ENCODE measurements at regions not wholly inside any gene's neighbourhood (a gene's known extent, or its start where the extent isn't known, plus 50 kb on each side); places are given as distances from the start of the nearest gene placed in this dataset.

DNA sequence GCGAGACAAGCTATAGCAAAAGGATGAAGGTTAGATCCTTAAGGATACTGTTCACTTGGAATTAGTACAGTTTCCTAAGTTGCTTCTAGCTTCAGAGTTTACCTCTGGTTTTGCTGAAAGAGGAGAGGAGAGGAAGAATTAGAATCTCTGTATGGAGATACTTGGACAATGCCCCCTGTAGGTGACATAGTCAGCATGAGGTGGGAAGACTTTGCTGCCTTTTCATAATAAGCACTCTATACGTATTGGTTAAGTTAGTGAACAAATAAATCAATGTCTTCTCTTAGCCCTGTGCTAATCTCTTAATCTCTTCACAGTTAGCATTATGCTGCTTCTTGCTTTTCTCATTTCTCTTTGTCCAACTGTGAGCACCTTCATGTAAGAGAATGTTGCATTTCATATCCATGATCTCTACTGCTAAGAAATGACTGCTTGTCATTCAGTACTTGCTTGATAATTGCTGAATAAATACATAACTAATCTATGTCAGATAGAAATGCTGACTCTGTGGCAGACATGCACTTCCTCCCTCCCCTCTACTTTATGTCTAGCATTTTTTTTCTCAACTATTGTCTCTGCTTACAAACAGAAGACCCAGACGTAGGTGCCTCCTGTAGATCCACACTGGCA, 527.2 kb downstream of the GBA3 start:
- no peak for DNase-seq (ENCODE audit: low read depth in 4 of 4, low spot score in 2 of 4)

DNA sequence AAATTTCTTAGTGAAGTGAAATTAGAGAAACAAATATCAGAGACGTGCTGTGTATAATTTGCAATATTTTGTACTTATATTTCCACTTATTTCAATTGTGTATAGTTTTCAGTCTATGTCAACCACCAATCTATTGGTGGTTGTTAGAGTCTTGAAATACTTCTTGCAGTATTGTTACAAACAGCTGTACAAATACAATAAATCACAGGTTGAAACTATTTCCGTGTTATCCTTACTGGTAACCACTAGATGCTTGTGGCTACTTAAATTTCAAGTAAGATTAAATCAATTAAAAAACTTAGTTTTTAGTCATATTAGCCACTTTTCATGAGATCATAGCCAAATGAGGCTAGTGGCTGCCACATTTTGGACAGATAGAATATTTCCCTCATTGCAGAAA, 520.5 kb downstream of the GBA3 start:
- no peak for DNase-seq (ENCODE audit: low read depth in 4 of 4, low spot score in 2 of 4)

DNA sequence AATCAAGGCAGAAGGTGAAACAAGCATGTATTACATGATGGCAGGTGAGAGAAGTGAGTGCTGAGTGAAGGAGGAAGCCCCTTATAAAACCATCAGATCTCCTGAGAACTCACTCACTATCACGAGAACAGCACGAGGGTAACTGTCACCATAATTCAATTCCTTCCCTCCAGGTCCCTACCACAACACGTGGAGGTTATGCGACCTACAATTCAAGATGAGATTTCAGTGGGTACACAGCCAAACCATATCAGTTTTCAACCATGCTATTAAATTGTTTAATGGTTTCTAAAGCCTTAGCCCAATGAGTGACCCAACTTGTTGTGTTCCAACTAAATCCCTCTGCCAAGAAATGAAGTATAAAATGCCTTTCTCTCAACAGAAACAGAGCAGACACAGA, 519.8 kb downstream of the GBA3 start:
- DNase-seq (ENCODE audit: low read depth in 4 of 4, low spot score in 2 of 4) = no peak

DNA sequence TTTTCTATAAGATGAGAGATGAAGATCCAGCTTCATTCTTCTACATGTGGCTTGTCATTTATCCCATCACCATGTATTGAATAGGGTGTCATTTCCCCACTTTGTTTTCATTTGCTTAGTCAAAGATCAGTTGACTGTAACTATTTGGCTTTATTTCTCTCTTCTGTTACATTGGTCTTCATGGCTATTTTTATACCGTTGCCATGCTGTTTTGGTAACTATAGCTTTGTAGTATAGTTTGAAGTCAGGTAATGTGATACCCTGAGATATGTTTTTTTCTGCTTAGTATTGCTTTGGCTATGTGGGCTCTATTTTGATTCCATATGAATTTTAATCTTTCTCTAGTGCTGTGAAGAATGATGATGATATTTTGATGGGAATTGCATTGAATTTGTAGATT, 514.3 kb downstream of the GBA3 start:
- no peak for DNase-seq (ENCODE audit: low read depth in 4 of 4, low spot score in 2 of 4)

DNA sequence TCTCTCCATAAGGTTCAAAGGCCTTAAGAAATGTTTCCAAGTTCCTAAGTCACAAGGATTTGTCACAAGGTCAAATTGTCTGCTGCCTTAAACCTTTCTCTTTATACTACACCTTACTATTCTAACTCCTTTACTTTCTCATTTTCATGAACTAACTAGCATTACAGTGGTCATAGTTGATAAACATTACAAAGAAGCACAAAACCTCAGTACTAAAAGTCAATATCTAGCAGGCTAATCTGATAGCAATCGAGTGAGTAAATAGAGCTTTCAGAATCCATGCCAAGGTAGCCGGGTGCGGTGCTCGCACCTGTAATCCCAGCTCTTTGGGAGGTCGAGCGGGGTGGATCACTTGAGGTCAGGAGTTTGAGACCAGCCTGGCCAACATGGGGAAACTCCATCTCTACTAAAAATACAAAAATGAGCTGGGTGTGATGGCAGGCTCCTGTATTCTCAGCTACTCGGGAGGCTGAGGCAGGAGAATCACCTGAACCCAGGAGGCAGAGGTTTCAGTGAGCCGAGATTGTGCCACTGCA, 510.0 kb downstream of the GBA3 start:
- DNase-seq (ENCODE audit: low read depth in 4 of 4, low spot score in 2 of 4) = no peak

DNA sequence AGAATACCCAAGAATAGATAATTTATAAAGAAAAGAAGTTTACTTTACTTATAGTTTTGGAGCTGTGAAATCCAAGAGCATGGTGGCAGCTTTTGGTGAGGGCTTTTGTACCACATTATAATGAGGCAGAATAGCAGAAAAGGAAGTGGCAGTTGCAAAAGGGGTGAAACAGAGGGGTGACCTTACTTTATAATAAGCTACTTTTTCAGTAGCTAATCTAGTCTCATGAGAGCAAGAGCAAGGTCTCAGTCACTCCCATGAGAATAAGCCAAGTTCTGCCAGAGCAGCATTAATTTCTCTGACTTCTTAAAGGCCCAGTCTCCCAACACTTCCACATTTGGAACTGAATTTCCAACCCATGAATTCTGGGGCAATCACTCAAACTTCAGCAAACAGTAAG, 502.0 kb downstream of the GBA3 start:
- no peak for DNase-seq (ENCODE audit: low read depth in 4 of 4, low spot score in 2 of 4)

DNA sequence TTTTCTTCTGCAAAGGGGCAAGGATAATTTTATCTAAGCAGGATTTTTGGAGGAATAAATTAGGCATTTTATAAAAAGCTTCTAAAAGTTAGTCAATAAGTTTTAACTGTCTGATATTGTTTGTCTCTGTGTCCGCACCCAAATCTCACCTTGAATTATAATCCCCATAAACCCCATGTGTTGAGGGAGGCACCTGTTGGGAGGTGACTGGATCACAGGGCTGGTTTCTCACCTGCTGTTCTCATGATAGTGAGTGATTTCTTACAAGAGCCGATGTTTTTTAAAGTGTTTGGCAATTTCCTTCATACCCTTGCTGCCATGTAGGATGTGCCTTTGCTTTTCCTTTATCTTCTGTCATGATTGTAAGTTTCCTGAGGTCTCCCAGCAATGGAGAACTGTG, 481.4 kb downstream of the GBA3 start:
- DNase-seq (ENCODE audit: low read depth in 4 of 4, low spot score in 2 of 4) = no peak

DNA sequence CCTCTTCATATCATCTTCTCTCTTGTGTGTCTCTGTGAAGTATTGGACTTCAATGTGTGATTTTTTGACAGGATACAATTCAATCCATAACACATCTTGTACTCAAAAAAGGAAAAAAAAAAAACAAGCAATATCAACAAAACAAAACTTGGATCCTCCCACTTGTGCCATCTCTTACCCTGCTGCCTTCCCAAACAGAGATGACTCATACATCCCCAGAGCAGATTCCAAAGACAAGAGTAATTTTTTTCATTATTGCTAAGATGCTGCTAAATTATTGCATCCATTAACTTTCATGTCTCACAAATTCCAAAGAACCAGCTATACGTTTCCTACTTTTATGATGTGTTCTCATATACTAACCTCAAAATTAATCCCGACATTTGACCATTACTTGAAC, 479.2 kb downstream of the GBA3 start:
- DNase-seq (ENCODE audit: low read depth in 4 of 4, low spot score in 2 of 4) = no peak

DNA sequence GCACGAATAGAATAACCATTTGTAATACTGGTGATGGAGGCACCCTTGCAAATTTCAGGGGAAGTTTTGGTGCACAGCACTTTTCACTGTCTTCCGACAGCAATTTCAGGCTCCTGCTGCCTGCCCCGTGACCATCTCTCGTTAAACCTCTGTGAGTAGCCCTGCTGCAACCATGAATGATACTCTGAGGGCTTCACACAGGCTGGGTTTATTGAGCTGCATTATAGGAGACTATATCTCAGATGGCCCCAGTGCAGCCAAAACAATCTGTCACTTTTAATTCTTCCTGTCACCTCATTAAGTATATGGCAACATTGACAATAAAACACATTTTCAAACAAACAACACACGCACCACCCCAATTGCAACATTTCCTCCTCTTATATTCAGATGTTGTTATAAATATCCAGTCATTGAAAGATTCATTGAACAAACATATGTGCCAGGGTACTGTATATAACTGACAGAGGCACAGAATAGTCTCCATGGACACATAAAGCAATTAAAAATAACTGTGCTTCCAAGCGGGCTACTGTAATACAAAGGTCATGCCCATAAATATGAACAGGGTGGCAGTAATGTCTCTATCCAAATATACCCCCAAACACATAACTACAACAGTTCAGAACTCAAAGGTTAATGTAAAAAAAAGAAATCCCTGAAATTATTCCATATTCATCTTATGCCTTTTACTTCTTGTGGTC, 477.0 kb downstream of the GBA3 start:
- no peak for DNase-seq (ENCODE audit: low read depth in 4 of 4, low spot score in 2 of 4)

DNA sequence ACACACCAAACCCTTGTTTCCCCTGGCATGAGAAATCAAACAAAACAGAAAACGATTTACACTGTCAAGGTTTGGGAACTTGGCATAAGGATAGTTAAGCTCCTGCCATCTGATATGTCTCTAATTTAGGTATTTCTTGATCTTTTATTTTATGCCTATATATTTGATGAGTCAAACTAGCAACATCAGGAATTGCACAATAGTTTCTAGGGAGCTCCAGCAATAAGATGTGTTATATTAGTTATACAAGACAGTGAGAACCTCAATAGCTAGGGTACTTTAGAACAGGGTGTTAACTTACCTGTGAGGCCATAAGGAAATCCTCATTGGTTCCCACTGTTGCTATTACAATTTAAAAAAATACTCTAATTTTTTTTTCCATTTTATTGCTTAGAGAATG, 474.2 kb downstream of the GBA3 start:
- no peak for DNase-seq (ENCODE audit: low read depth in 4 of 4, low spot score in 2 of 4)

DNA sequence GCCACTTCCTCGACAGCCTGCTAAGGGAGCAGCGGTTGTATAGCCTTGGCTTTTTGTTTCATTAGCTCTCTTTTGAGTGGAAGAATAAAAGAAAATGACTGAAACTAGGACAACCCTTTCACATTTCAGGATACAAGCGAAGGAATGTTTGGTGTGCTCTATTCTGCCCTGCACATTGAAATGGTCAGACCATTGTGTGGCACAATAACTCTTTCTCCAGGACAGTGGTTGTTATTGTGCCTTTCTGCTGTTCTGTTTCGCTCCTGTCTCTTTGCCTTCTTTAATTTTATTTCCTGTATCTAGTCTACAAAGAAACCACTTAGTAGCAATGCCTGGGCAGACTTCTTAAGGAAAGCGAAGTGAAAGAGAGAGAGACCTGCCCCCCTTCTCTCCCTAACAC, 473.7 kb downstream of the GBA3 start:
- no peak for DNase-seq (ENCODE audit: low read depth in 4 of 4, low spot score in 2 of 4)

DNA sequence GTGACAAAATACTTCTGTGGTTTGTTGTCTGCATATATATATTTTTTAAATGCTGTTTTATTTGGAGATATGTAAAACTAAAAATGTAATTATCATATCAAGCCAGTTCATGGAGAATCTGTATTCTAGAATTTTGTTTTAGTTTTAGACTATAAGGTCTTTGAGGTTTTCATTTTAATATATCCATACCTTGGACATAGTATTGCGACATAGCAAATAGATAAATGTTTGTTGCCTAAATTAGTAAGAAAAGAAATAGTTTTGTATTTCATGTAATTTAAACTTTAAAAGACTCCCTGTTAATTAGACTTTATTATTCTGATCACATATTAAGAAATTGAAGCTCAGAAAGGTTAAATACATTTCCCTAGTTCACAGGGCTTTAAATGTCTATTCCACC, 472.9 kb downstream of the GBA3 start:
- no peak for DNase-seq (ENCODE audit: low read depth in 4 of 4, low spot score in 2 of 4)

DNA sequence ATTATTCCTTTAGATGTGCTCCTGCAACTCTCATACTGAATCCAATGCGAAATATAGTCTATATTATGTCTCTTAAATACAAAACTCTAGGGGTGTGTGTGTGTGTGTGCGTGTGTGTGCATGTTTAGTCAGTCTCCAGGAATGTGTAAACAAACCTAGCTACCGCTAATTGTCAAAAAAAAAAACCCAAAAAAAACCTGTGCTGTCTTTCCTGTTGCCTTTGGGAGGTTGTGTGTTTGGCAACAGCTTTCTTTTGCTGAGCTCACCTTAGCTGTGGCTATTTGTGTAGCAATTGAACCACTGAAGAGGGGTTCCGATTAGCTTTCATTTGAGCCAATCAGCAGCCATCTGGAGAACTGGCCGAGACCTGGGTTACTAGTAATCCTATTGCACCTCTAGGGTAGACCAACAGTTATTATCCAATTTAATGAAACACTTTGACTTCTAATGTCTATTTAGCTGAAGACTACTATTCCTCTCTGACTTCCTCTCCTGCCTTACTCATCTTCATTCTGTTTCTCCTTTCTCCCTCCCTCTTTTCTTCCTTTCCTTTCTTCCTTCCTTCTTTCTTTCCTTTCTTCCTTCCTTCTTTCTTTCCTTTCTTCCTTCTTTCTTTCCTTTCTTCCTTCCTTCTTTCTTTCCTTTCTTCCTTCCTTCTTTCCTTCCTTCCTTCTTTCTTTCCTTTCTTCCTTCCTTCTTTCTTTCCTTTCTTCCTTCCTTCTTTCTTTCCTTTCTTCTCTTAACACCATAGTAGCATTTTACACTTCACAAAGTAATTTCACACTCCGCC, 471.1 kb downstream of the GBA3 start:
- DNase-seq (ENCODE audit: low read depth in 4 of 4, low spot score in 2 of 4) = no peak

DNA sequence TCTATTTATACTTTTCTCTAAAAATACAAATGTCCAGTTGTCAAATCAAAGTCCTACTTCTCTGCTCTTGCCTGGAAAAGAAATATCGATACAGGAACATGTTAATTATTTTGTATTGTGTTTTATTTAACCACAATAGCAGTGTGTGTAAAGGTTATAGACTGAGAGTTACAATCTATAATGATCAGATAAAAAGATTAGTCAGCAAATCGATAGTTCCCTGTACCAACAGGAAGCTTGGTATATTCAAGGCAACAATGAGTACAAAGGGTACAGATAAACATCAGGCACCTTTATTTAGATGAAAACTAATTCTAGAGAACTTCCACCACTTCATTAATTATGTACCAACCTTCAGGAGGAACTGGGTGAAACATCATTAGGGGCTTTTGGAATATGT, 469.5 kb downstream of the GBA3 start:
- no peak for DNase-seq (ENCODE audit: low read depth in 4 of 4, low spot score in 2 of 4)

DNA sequence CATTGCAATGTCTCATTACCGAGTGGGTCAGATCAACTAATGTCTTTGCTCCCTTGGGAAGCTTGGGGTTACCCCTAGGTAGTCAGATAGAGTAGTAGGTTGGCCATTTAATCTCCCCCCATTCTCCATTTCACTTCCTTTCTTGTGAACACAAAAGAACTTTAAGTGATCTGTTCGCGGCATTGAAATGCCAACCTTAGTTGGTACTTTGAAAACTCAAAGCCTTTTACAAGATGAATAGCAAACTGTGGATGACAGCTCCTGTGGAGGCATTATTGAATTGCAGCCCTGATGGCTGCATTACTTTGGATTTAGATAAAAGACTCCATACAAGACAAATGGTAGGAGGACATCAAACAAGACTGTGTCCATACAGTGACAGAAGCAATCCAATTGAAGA, 469.1 kb downstream of the GBA3 start:
- DNase-seq (ENCODE audit: low read depth in 4 of 4, low spot score in 2 of 4) = no peak

DNA sequence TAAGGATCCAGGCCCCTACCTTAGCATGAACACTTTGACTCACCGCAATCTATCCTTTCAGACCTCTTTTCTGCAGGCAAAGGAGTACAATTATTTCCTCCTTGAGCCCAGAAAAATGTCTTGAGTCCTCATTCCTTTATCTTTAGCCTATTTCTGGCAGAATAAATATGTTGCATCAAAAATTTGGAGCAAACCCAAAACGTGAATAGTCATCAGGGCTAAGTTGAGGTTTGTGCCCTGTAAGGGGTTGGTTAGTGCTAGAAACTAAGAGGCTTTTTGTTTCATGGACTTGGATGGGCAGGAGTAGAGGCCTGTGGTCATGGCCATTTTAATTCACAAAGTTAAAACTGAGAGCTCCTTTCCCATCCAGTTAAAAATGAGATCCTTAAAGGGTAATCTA, 460.3 kb downstream of the GBA3 start:
- no peak for DNase-seq (ENCODE audit: low read depth in 4 of 4, low spot score in 2 of 4)

DNA sequence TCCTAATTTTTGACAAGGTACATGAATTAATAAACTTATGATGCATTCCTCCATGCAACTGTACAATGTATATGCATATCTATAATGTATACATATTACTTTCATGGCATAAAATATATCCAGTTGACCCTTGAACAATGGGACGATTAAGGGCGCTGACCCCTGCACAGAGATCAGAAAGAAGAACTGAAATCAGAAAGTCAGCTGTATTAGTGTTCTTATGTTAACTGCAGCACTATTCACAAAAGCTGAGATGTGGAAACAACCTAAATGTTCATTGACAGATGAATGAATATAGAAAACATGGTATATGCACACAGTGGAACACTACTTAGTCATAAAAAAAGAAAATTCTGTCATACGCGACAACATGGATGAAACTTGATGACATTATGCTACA, 457.1 kb downstream of the GBA3 start:
- no peak for DNase-seq (ENCODE audit: low read depth in 4 of 4, low spot score in 2 of 4)

DNA sequence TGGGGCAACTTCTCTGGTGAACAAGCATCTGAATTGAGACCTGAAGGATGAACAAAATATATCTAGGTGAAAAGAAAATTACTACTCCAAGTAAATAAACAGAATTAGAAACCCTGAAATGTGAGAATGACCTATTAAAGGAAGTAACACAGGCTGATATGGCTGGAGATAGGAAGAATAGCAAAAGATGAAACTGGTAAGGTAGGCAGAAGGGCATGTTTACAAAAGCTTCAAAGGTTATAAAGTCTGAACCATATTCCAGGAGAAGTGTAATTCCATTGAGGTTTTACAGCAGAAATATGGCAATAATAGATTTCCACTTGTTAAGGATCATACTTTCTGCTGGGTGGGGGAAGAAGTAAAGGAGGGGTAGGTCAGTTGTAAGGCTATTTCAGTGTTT, 452.0 kb downstream of the GBA3 start:
- no peak for DNase-seq (ENCODE audit: low read depth in 4 of 4, low spot score in 2 of 4)

DNA sequence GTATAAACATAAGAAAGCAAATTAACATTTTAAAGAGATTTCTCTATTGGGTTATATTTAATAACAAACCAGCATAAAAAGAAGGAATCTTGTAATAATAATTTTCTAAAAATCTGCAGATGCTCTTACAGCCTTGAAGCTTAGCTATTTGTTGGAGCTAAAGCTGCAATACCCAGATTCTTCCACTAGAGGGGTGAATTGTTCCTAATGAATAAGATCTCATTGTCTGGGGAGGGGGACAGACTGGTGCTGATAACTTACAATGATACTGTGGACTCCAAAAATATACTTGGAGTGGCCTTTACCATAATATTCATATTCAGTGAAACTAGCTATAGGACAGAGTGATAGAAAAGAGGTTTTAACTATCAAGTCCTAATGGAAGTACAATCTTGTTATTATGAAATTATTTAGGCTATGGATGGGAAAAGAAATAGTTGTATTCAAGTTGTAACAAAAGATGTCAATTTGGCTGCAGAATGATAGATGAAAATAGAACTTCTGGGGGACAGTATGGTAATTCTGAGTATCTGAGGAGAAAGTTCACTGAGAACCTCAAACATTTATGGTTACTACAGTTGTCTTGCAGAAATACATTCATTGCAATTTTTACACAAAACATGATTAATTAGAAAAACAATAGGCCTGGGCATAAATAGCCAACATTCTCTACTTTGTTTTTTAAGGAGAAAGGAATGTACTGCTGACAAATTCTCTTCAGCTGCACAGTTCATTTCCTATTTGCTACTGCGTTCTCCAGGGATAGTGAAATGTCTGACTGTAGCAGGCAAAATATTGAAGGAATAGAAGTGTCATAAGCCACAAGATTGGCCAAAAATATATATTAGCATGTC, 443.3 kb downstream of the GBA3 start:
- peak; percentile 5 to 44 (median 17) for DNase-seq (ENCODE audit: low read depth in 4 of 4, low spot score in 2 of 4)

DNA sequence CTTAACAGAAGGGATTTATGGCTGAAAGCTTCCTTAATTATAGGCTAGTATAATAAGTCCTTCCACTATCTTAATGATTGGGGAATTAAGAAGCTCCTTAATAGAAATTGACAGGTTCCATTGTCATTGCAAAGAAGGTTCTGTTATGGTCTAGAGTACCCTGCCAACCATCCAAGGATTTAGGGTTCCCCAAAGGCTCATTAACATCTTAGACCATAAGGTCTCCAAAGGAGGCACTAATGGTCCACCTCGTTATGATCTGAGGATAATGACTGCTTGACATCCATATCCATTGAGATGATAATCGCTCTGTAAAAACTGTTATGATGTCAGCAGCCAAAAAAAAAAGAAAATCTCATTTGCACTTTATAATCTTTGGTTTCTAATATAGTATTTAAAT, 441.6 kb downstream of the GBA3 start:
- DNase-seq (ENCODE audit: low read depth in 4 of 4, low spot score in 2 of 4) = no peak

DNA sequence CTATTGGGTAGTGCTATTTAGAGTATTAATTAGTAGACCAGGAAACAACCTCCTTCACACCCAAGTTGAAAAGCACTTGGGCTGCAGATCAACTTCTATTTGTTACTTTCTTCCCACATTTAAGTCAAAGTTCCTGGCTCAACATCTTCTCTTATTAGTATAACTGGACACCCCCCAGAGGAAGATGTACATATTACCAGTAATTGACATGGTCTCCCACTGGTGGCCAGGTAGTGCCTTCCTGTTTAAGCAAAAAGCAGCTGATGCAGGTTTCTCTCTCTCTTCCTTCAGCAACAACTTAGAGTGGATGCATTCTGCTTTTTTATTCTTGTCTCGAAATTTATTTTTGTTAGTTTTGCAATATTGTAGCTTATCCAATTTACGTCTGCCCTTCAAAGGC, 438.1 kb downstream of the GBA3 start:
- DNase-seq (ENCODE audit: low read depth in 4 of 4, low spot score in 2 of 4) = no peak
